ENCODE measurements at regions not wholly inside any gene's neighbourhood (a gene's known extent, or its start where the extent isn't known, plus 50 kb on each side); places are given as distances from the start of the nearest gene placed in this dataset.

GRCh38 chr2:104027321-104027720 lies 826.6 kb upstream of the POU3F3 start:
- H3K27me3 Mint-ChIP-seq (ENCODE audit: insufficient read depth, low read depth, poor library complexity) = peaks cover 3% of the 10 kb centered on the region

GRCh38 chr2:104028061-104028460 lies 825.9 kb upstream of the POU3F3 start:
- no peaks in the 10 kb centered on the region for H3F3A ChIP-seq (replicated peaks; ENCODE audit: low read depth)
- TF ChIP-seq, protein P1, sequence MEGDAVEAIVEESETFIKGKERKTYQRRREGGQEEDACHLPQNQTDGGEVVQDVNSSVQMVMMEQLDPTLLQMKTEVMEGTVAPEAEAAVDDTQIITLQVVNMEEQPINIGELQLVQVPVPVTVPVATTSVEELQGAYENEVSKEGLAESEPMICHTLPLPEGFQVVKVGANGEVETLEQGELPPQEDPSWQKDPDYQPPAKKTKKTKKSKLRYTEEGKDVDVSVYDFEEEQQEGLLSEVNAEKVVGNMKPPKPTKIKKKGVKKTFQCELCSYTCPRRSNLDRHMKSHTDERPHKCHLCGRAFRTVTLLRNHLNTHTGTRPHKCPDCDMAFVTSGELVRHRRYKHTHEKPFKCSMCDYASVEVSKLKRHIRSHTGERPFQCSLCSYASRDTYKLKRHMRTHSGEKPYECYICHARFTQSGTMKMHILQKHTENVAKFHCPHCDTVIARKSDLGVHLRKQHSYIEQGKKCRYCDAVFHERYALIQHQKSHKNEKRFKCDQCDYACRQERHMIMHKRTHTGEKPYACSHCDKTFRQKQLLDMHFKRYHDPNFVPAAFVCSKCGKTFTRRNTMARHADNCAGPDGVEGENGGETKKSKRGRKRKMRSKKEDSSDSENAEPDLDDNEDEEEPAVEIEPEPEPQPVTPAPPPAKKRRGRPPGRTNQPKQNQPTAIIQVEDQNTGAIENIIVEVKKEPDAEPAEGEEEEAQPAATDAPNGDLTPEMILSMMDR (conservative IDR thresholded peaks at IDR 0.05; ENCODE audit: low read depth in 2 of 2) = no peak
- TF ChIP-seq EZH2phosphoT487 (IDR thresholded peaks at IDR 0.05; ENCODE audit: unreplicated experiment) (no peak), CREB1 (CRISPR knock-in tag; IDR thresholded peaks at IDR 0.05; ENCODE audit: low read depth) (no peak)
- TF ChIP-seq, protein P2, sequence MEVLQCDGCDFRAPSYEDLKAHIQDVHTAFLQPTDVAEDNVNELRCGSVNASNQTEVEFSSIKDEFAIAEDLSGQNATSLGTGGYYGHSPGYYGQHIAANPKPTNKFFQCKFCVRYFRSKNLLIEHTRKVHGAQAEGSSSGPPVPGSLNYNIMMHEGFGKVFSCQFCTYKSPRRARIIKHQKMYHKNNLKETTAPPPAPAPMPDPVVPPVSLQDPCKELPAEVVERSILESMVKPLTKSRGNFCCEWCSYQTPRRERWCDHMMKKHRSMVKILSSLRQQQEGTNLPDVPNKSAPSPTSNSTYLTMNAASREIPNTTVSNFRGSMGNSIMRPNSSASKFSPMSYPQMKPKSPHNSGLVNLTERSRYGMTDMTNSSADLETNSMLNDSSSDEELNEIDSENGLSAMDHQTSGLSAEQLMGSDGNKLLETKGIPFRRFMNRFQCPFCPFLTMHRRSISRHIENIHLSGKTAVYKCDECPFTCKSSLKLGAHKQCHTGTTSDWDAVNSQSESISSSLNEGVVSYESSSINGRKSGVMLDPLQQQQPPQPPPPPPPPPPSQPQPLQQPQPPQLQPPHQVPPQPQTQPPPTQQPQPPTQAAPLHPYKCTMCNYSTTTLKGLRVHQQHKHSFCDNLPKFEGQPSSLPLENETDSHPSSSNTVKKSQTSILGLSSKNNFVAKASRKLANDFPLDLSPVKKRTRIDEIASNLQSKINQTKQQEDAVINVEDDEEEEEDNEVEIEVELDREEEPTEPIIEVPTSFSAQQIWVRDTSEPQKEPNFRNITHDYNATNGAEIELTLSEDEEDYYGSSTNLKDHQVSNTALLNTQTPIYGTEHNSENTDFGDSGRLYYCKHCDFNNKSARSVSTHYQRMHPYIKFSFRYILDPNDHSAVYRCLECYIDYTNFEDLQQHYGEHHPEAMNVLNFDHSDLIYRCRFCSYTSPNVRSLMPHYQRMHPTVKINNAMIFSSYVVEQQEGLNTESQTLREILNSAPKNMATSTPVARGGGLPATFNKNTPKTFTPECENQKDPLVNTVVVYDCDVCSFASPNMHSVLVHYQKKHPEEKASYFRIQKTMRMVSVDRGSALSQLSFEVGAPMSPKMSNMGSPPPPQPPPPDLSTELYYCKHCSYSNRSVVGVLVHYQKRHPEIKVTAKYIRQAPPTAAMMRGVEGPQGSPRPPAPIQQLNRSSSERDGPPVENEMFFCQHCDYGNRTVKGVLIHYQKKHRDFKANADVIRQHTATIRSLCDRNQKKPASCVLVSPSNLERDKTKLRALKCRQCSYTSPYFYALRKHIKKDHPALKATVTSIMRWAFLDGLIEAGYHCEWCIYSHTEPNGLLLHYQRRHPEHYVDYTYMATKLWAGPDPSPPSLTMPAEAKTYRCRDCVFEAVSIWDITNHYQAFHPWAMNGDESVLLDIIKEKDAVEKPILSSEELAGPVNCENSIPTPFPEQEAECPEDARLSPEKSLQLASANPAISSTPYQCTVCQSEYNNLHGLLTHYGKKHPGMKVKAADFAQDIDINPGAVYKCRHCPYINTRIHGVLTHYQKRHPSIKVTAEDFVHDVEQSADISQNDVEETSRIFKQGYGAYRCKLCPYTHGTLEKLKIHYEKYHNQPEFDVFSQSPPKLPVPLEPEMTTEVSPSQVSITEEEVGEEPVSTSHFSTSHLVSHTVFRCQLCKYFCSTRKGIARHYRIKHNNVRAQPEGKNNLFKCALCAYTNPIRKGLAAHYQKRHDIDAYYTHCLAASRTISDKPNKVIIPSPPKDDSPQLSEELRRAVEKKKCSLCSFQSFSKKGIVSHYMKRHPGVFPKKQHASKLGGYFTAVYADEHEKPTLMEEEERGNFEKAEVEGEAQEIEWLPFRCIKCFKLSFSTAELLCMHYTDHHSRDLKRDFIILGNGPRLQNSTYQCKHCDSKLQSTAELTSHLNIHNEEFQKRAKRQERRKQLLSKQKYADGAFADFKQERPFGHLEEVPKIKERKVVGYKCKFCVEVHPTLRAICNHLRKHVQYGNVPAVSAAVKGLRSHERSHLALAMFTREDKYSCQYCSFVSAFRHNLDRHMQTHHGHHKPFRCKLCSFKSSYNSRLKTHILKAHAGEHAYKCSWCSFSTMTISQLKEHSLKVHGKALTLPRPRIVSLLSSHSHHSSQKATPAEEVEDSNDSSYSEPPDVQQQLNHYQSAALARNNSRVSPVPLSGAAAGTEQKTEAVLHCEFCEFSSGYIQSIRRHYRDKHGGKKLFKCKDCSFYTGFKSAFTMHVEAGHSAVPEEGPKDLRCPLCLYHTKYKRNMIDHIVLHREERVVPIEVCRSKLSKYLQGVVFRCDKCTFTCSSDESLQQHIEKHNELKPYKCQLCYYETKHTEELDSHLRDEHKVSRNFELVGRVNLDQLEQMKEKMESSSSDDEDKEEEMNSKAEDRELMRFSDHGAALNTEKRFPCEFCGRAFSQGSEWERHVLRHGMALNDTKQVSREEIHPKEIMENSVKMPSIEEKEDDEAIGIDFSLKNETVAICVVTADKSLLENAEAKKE (CRISPR knock-in tag; IDR thresholded peaks at IDR 0.05) = no peak
- H3K79me2 ChIP-seq (replicated peaks; ENCODE audit: insufficient read depth) = no peaks in the 10 kb centered on the region
- H3K9me2 ChIP-seq (ENCODE audit: insufficient read depth) = no peaks in the 10 kb centered on the region
- DNase-seq (ENCODE audit: low spot score) = no peak
- H3K4me1 ChIP-seq (ENCODE audit: insufficient read depth) = peaks cover 21% of the 10 kb centered on the region
- Mint-ChIP-seq H3K9me3 (no peaks in the 10 kb centered on the region), H3K4me3 (no peak overlapping the region), H3K36me3 (ENCODE audit: low read depth) (no peaks in the 10 kb centered on the region), H3K27ac (no peak overlapping the region), H3K4me1 (peaks cover 25% of the 10 kb centered on the region), H3K27me3 (ENCODE audit: insufficient read depth, low read depth, poor library complexity) (peaks cover 3% of the 10 kb centered on the region)
- no peaks in the 10 kb centered on the region for H3K27me3 ChIP-seq (ENCODE audit: insufficient read depth)
- H3K4me3 ChIP-seq = no peak overlapping the region
- no peaks in the 10 kb centered on the region for H4K20me1 ChIP-seq (replicated peaks; ENCODE audit: insufficient read depth)
- no peak for ATAC-seq
- no peaks in the 10 kb centered on the region for H3K36me3 ChIP-seq (ENCODE audit: insufficient read depth)
- H3K27ac ChIP-seq (ENCODE audit: low read depth) = no peak overlapping the region
- no peak overlapping the region for H2AFZ ChIP-seq
- H3K4me2 ChIP-seq = no peak overlapping the region

More at GRCh38 chr2:104027321-104027720, 826.6 kb upstream of the POU3F3 start:
- Mint-ChIP-seq H3K4me3 (no peak overlapping the region), H3K9me3 (no peaks in the 10 kb centered on the region), H3K27ac (no peak overlapping the region), H3K4me1 (peaks cover 32% of the 10 kb centered on the region), H3K36me3 (ENCODE audit: low read depth) (no peaks in the 10 kb centered on the region)
- no peak overlapping the region for H3K4me2 ChIP-seq
- H4K20me1 ChIP-seq (replicated peaks; ENCODE audit: insufficient read depth) = no peaks in the 10 kb centered on the region
- H3K4me1 ChIP-seq (ENCODE audit: insufficient read depth) = peaks cover 27% of the 10 kb centered on the region
- ATAC-seq (no peak), DNase-seq (ENCODE audit: low spot score) (no peak)
- TF ChIP-seq NANOG (IDR thresholded peaks at IDR 0.05; ENCODE audit: borderline replicate concordance) = no peak
- no peak for TF ChIP-seq ETS1 (IDR thresholded peaks at IDR 0.05)
- TF ChIP-seq EZH2phosphoT487 (IDR thresholded peaks at IDR 0.05; ENCODE audit: unreplicated experiment) = no peak
- no peak for TF ChIP-seq POLR2AphosphoS5 (IDR thresholded peaks at IDR 0.05; ENCODE audit: low read depth)
- no peaks in the 10 kb centered on the region for H3K27me3 ChIP-seq (ENCODE audit: insufficient read depth)
- no peak overlapping the region for H3K4me3 ChIP-seq
- no peak overlapping the region for H2AFZ ChIP-seq
- H3F3A ChIP-seq (replicated peaks; ENCODE audit: low read depth) = no peaks in the 10 kb centered on the region
- H3K79me2 ChIP-seq (replicated peaks; ENCODE audit: insufficient read depth) = no peaks in the 10 kb centered on the region
- H3K27ac ChIP-seq (ENCODE audit: low read depth) = no peak overlapping the region
- no peaks in the 10 kb centered on the region for H3K36me3 ChIP-seq (ENCODE audit: insufficient read depth)
- H3K9me2 ChIP-seq (ENCODE audit: insufficient read depth) = no peaks in the 10 kb centered on the region
